ENCODE measurements at regions not wholly inside any gene's neighbourhood (a gene's known extent, or its start where the extent isn't known, plus 50 kb on each side); places are given as distances from the start of the nearest gene placed in this dataset.

DNA sequence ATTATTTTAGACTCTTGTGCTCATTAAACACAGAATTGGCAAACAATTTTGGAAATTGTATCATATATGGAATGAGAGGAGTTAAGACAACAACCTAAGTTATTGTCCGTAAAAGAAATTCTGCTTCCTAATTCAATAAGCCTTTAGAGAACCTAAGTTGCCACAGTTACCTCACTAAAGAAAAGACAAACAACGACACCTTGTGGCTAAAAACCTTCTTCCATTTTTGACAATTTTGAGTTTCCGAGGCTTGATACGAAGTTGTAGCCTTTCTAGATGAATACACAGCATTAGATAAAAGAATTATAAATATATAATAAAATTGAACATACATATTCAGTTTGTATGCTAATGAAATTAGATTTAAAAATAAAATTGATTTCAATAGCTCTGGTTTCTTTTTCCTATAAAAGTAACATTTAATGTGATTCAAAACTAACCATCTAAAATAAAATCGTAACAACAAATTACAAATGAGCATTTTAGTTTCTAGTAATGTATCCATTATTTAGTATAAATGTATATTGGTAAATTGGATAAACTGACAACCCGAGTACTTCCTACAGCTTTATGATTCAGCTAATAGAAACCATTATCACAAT, 275.1 kb downstream of the GPM6A start:
- peak; percentile 37 for DNase-seq (ENCODE audit: low spot score)

- no peak for DNase-seq (ENCODE audit: low spot score)
Observed at GRCh38 chr4:175539498-175539897, 272.6 kb downstream of the GPM6A start.

GRCh38 chr4:175540151-175540550, 271.9 kb downstream of the GPM6A start:
- DNase-seq (ENCODE audit: low spot score) = no peak

DNA sequence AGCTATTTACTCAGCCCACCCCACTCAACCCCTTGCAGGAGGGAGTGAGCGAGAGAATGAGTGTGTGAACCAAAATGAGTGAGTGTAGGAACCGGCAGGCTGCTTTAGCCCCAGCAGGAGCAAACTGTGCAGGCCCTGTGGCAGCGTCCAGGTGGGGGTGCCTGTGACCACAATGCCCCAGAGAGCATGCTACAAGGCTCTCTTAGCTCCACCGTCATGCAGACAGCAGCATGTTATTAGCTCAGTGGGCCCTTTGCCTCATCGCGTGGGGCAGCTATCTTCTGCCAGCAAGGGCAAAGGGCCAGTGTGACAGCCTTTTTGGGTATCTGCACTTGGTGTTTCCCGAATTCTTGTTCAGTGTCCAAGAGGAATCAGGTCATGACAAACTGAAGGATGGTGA, 271.3 kb downstream of the GPM6A start:
- no peak for DNase-seq (ENCODE audit: low spot score)

- no peak for DNase-seq (ENCODE audit: low spot score)
Observed at GRCh38 chr4:175542786-175543185, 269.3 kb downstream of the GPM6A start.

- DNase-seq (ENCODE audit: low spot score) = no peak
Observed at GRCh38 chr4:175559126-175559525, 252.9 kb downstream of the GPM6A start.

DNA sequence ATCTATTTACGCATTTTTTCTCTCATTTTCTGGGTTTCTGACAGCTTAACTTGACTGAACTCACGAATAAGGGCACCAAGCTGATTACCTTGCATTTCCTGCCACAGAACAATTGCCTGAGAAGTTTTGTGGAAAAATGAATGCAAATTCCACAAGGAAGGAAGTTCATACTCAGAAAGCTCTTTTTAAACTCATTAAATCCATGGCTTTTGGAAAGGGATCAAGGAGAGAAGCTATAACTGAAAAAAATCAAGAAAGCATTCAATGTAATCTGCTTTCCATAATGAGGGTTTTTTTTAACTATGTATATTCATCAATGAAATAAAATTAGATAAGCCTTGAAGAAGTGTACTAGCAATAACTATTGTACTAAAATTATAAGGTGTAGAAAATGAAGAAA, 252.5 kb downstream of the GPM6A start:
- no peak for DNase-seq (ENCODE audit: low spot score)

DNA sequence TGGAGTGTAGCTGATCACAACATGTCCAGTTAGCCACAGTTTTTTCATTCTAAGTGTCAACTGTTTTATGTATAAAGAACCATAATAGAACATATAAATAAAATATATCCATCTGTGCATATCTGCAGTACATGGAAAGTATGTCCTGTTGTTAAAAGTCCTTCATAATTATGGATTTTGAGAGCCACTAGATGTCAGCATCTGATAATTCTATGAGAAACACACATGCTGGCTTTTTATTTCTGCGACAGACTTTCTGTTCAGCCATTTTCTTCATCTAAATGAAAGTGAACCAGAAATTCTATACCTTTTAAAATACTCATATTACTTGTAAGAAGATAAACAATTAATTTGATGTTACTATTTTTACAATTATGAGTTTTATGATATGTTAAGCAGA, 251.5 kb downstream of the GPM6A start:
- no peak for DNase-seq (ENCODE audit: low spot score)

GRCh38 chr4:175561696-175562095, 250.4 kb downstream of the GPM6A start:
- no peak for DNase-seq (ENCODE audit: low spot score)

DNA sequence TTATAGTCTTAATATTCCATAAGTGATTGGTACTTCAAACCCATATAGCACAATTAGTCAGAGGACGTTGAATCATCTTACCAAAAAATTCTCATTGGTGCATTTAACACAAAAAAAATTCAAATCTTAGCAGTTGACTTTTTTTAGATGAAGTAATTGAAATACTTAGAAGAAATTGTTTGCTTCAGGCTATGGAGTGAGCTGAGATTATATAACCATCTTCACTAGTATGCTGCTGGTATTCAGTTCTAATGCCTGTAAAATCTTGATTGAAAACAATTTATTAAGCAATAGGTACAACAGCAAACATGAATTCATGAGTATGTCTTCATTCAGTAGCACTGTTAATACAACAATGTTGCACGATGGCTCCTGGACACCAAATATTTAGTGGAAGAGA, 250.0 kb downstream of the GPM6A start:
- DNase-seq (ENCODE audit: low spot score) = no peak

GRCh38 chr4:175562542-175562941, 249.5 kb downstream of the GPM6A start:
- no peak for DNase-seq (ENCODE audit: low spot score)

Measured in SK-N-DZ (cell line).